ENCODE measurements at regions not wholly inside any gene's neighbourhood (a gene's known extent, or its start where the extent isn't known, plus 50 kb on each side); places are given as distances from the start of the nearest gene placed in this dataset.

DNA sequence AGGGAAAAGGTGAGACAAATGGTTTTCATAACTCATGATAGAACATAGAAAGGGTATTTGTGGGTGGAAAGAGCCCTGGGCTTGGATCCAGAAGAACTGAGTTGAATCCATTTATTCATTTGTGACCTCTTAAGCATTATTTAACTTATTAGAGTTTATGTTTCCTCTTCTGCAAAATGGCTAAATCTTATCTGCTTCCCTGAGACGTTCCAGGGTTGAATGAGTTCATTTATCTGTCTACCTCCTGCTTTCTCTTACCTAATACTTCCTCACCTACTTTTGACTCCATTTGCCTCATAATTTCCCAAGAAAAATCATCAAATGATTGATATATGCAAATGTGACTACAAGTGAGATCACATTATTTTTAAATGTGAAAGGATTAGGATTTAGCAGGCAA lies 152.7 kb upstream of the GAS1 start:
- TF ChIP-seq, protein P1, sequence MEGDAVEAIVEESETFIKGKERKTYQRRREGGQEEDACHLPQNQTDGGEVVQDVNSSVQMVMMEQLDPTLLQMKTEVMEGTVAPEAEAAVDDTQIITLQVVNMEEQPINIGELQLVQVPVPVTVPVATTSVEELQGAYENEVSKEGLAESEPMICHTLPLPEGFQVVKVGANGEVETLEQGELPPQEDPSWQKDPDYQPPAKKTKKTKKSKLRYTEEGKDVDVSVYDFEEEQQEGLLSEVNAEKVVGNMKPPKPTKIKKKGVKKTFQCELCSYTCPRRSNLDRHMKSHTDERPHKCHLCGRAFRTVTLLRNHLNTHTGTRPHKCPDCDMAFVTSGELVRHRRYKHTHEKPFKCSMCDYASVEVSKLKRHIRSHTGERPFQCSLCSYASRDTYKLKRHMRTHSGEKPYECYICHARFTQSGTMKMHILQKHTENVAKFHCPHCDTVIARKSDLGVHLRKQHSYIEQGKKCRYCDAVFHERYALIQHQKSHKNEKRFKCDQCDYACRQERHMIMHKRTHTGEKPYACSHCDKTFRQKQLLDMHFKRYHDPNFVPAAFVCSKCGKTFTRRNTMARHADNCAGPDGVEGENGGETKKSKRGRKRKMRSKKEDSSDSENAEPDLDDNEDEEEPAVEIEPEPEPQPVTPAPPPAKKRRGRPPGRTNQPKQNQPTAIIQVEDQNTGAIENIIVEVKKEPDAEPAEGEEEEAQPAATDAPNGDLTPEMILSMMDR (IDR thresholded peaks at IDR 0.05): no peak
- no peaks in the 10 kb centered on the region for H3K27me3 Mint-ChIP-seq (ENCODE audit: low read depth)

DNA sequence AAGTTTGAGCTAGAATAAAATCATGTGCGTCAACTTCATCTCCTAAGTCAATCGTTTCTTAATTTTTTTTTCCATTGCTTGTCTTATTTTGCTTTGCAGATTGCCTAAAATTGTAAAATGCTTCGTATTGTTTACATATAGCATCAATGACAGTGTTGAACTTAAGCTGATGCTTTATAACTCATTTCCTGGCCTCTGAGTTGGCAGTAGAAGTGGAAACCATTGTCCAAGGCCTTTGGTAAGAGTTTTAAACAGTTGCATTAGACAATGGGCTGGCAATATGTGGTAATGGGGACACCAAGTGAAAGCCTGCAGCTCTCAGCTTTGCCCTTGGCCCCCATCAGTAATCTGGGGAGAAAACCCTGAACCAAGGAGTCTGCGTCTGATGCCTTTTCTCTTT lies 154.8 kb upstream of the GAS1 start:
- H3K27me3 Mint-ChIP-seq (ENCODE audit: low read depth): no peaks in the 10 kb centered on the region
- H3K4me1 Mint-ChIP-seq (ENCODE audit: low read depth): peaks cover 15% of the 10 kb centered on the region

More for the DNA sequence above, 152.7 kb upstream of the GAS1 start:
- no peak for DNase-seq (ENCODE audit: low spot score)
- no peaks in the 10 kb centered on the region for H3K4me1 Mint-ChIP-seq (ENCODE audit: low read depth)
- H3K9me3 Mint-ChIP-seq (ENCODE audit: low read depth): no peaks in the 10 kb centered on the region
- H3K27ac Mint-ChIP-seq (ENCODE audit: unreplicated experiment): no peak overlapping the region
- H3K4me3 Mint-ChIP-seq (ENCODE audit: unreplicated experiment): no peak overlapping the region
- H3K36me3 Mint-ChIP-seq (ENCODE audit: low read depth): no peaks in the 10 kb centered on the region

DNA sequence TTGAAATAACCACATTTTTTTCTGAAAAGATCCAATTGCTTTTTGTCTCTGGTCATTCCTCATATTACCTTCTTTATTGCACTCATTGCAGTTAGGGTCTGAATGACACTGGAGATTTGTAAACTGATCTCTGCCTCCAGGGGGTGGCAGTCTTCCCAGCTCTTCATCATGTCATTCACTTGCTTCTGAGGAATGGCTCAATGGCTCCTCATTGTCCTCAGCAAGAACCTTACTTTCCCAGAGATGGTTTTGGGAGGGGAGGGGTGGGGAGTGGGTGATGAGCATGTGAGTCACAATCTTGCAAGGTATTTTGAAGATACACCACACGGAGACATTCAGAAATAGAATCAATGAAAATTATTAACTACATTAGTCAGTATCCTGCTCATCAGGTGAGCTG lies 159.8 kb upstream of the GAS1 start:
- no peak overlapping the region for H3K27ac Mint-ChIP-seq (ENCODE audit: unreplicated experiment)
- no peaks in the 10 kb centered on the region for H3K27me3 Mint-ChIP-seq (ENCODE audit: low read depth)
- H3K9me3 Mint-ChIP-seq (ENCODE audit: low read depth): peaks cover 3% of the 10 kb centered on the region
- no peak for DNase-seq (ENCODE audit: low spot score)
- H3K4me3 Mint-ChIP-seq (ENCODE audit: unreplicated experiment): no peak overlapping the region
- H3K4me1 Mint-ChIP-seq (ENCODE audit: low read depth): peaks cover 58% of the 10 kb centered on the region
- peaks cover 2% of the 10 kb centered on the region for H3K36me3 Mint-ChIP-seq (ENCODE audit: low read depth)
- TF ChIP-seq, protein P1 (IDR thresholded peaks at IDR 0.05): peak; percentile 40

More for the DNA sequence above, 154.8 kb upstream of the GAS1 start:
- no peaks in the 10 kb centered on the region for H3K36me3 Mint-ChIP-seq (ENCODE audit: low read depth)
- no peaks in the 10 kb centered on the region for H3K9me3 Mint-ChIP-seq (ENCODE audit: low read depth)
- no peak for DNase-seq (ENCODE audit: low spot score)
- H3K4me3 Mint-ChIP-seq (ENCODE audit: unreplicated experiment): no peak overlapping the region
- no peak overlapping the region for H3K27ac Mint-ChIP-seq (ENCODE audit: unreplicated experiment)
- TF ChIP-seq, protein P1 (IDR thresholded peaks at IDR 0.05): no peak

DNA sequence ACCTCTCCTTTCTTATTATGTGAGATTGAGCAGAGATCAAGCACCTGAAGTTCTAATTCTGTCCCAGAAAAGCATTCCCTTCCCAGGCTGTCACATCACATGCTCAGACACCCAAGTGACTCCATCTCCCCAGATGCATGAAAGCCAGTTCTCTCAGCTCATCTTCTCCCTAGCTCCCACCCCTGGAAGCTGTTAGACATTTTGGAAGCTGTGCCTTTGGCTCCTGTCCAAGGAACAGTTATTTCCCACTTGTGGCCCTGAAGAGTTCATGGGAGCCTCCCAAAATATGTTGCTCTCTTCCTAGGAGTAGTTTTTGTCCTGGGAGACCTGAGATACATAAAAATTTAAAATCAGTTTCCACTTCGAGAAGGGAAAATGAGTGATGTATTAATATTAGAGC lies 161.4 kb upstream of the GAS1 start:
- H3K4me1 Mint-ChIP-seq (ENCODE audit: low read depth): peaks cover 72% of the 10 kb centered on the region
- H3K27ac Mint-ChIP-seq (ENCODE audit: unreplicated experiment): peak overlapping the region; percentile 91
- no peak overlapping the region for H3K4me3 Mint-ChIP-seq (ENCODE audit: unreplicated experiment)
- H3K27me3 Mint-ChIP-seq (ENCODE audit: low read depth): no peaks in the 10 kb centered on the region
- peaks cover 2% of the 10 kb centered on the region for H3K36me3 Mint-ChIP-seq (ENCODE audit: low read depth)
- TF ChIP-seq, protein P1 (IDR thresholded peaks at IDR 0.05): no peak
- no peak for DNase-seq (ENCODE audit: low spot score)
- H3K9me3 Mint-ChIP-seq (ENCODE audit: low read depth): peaks cover 3% of the 10 kb centered on the region

DNA sequence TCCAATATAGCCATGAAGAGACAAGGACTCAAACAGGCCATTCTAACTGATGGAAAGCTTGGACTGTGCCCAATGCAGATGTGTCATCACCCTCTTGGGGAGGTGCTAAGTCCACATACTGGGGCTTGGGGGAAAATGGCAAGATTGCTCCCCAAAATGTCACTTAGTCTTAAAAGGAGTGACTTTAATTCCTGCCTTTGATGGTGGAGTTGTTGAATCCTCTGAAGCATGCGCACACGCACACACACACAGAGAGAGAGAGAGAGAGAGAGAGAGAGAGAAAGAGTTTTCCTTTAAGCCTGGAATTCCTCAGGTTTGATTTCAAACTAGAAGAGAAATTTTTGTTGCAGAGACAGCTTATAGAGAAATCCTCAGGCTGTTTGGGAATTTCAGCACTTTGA lies 161.9 kb upstream of the GAS1 start:
- DNase-seq (ENCODE audit: low spot score): no peak
- Mint-ChIP-seq H3K36me3 (ENCODE audit: low read depth) (peaks cover 2% of the 10 kb centered on the region), H3K4me3 (ENCODE audit: unreplicated experiment) (no peak overlapping the region), H3K27me3 (ENCODE audit: low read depth) (no peaks in the 10 kb centered on the region), H3K9me3 (ENCODE audit: low read depth) (peaks cover 3% of the 10 kb centered on the region), H3K27ac (ENCODE audit: unreplicated experiment) (peak overlapping the region; percentile 91), H3K4me1 (ENCODE audit: low read depth) (peaks cover 76% of the 10 kb centered on the region)
- TF ChIP-seq, protein P1 (IDR thresholded peaks at IDR 0.05): no peak

Measured in chondrocyte (in vitro differentiated cells).